ENCODE measurements at regions not wholly inside any gene's neighbourhood (a gene's known extent, or its start where the extent isn't known, plus 50 kb on each side); places are given as distances from the start of the nearest gene placed in this dataset.
"Not testable (repeated sequence)": the region's sequence is repeated elsewhere in the genome, so short reads cannot be mapped to it uniquely, and the experiment has no call there.

DNA sequence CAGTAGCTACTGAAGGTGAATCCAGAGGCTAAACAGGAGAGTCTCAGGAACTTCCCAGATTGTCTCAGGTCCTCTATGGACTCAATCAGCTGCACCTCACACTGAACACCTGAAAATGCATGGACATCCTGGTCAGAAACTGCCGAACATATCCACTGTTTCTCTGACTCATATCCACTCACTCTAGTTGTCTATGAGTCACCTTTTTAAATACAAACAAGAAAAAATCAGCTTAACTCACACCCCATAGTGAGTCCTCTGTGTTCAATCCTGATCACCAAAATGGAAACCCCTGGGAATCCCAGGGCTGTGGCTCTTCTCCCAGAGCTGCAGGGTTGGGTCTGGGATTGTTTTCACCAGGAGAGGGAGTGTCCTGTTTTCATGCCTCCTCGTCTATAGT lies 556.7 kb downstream of the TMEM121 start:
- no peaks in the 10 kb centered on the region for H3K27me3 ChIP-seq (ENCODE audit: control insufficient read depth, insufficient read depth, low read length)

GRCh38 chr14:106087837-106088236 lies 561.5 kb downstream of the TMEM121 start:
- Histone ChIP-seq H2AFZ (ENCODE audit: low read length) (no peak overlapping the region), H3K27ac (ENCODE audit: insufficient read depth, low read length) (no peak overlapping the region)

More for the DNA sequence above, 556.7 kb downstream of the TMEM121 start:
- no peak overlapping the region for H3K4me3 ChIP-seq (replicated peaks in 1 of 4; ENCODE audit: control extremely low read depth in 1 of 4, insufficient read depth in 1 of 4, low read depth in 3 of 4, low read length in 4 of 4)
- H3K4me1 ChIP-seq (ENCODE audit: control insufficient read depth, extremely low read depth, insufficient read depth, low read length), result no peaks in the 10 kb centered on the region
- no peaks in the 10 kb centered on the region for H3K9me3 ChIP-seq (ENCODE audit: control insufficient read depth, insufficient read depth, low read depth, low read length)
- no peaks in the 10 kb centered on the region for H3K79me2 ChIP-seq (ENCODE audit: control insufficient read depth, insufficient read depth, low read length)
- no peaks in the 10 kb centered on the region for H3K36me3 ChIP-seq (ENCODE audit: control insufficient read depth, insufficient read depth, low read length)
- H3K4me2 ChIP-seq (ENCODE audit: extremely low read depth, insufficient read depth, low read length), result no peak overlapping the region
- DNase-seq (ENCODE audit: low read depth in 2 of 2), result no peak
- no peak overlapping the region for H3K27ac ChIP-seq (ENCODE audit: insufficient read depth, low read length)
- no peak for TF ChIP-seq CTCF (conservative IDR thresholded peaks at IDR 0.05 in 1 of 2, IDR thresholded peaks at IDR 0.05 in 1 of 2; ENCODE audit: low read depth in 1 of 2, low read length in 2 of 2)
- TF ChIP-seq EZH2 (IDR thresholded peaks at IDR 0.05; ENCODE audit: low read length, missing control alignments), result no peak
- H4K20me1 ChIP-seq (ENCODE audit: control insufficient read depth, extremely low read depth, insufficient read depth, low read length), result no peaks in the 10 kb centered on the region
- no peak overlapping the region for H2AFZ ChIP-seq (ENCODE audit: low read length)
- H3K9ac ChIP-seq (ENCODE audit: insufficient read depth, low read length), result no peak overlapping the region

DNA sequence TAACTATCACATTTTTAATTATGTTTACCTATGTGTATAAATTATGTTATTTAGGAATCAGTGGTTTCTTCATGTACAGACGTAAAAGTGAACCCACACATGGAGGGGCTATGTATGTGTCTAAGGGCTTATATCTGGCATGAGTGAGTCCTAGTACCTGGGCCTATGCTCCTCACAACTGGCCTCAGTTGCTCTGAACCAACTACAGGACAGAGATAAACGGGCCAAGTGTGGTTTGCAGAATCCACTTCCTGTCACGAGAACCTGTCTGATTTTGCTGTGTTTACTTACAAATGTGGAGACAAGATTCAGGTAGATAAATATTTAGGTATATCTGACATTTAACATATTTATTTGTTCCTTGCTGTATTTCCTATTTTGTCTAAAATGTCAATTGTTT lies 562.5 kb downstream of the TMEM121 start:
- not testable (repeated sequence) for H3K4me1 ChIP-seq (ENCODE audit: control insufficient read depth, extremely low read depth, insufficient read depth, low read length); H4K20me1 ChIP-seq (ENCODE audit: control insufficient read depth, extremely low read depth, insufficient read depth, low read length); DNase-seq (ENCODE audit: low read depth in 2 of 2); H3K4me2 ChIP-seq (ENCODE audit: extremely low read depth, insufficient read depth, low read length); H3K36me3 ChIP-seq (ENCODE audit: control insufficient read depth, insufficient read depth, low read length); H3K27ac ChIP-seq (ENCODE audit: insufficient read depth, low read length); H3K4me3 ChIP-seq (replicated peaks in 1 of 4; ENCODE audit: control extremely low read depth in 1 of 4, insufficient read depth in 1 of 4, low read depth in 3 of 4, low read length in 4 of 4); H2AFZ ChIP-seq (ENCODE audit: low read length); H3K79me2 ChIP-seq (ENCODE audit: control insufficient read depth, insufficient read depth, low read length); H3K27me3 ChIP-seq (ENCODE audit: control insufficient read depth, insufficient read depth, low read length); H3K9ac ChIP-seq (ENCODE audit: insufficient read depth, low read length); H3K9me3 ChIP-seq (ENCODE audit: control insufficient read depth, insufficient read depth, low read depth, low read length)

More at GRCh38 chr14:106087837-106088236, 561.5 kb downstream of the TMEM121 start:
- no peaks in the 10 kb centered on the region for H3K4me1 ChIP-seq (ENCODE audit: control insufficient read depth, extremely low read depth, insufficient read depth, low read length)
- H3K79me2 ChIP-seq (ENCODE audit: control insufficient read depth, insufficient read depth, low read length), result no peaks in the 10 kb centered on the region
- no peak for TF ChIP-seq CTCF (conservative IDR thresholded peaks at IDR 0.05 in 1 of 2, IDR thresholded peaks at IDR 0.05 in 1 of 2; ENCODE audit: low read depth in 1 of 2, low read length in 2 of 2)
- TF ChIP-seq EZH2 (IDR thresholded peaks at IDR 0.05; ENCODE audit: low read length, missing control alignments), result no peak
- no peak overlapping the region for H3K4me2 ChIP-seq (ENCODE audit: extremely low read depth, insufficient read depth, low read length)
- H3K27me3 ChIP-seq (ENCODE audit: control insufficient read depth, insufficient read depth, low read length), result no peaks in the 10 kb centered on the region
- H3K36me3 ChIP-seq (ENCODE audit: control insufficient read depth, insufficient read depth, low read length), result no peaks in the 10 kb centered on the region
- no peaks in the 10 kb centered on the region for H3K9me3 ChIP-seq (ENCODE audit: control insufficient read depth, insufficient read depth, low read depth, low read length)
- no peaks in the 10 kb centered on the region for H4K20me1 ChIP-seq (ENCODE audit: control insufficient read depth, extremely low read depth, insufficient read depth, low read length)
- no peak overlapping the region for H3K9ac ChIP-seq (ENCODE audit: insufficient read depth, low read length)
- H3K4me3 ChIP-seq (replicated peaks in 1 of 4; ENCODE audit: control extremely low read depth in 1 of 4, insufficient read depth in 1 of 4, low read depth in 3 of 4, low read length in 4 of 4), result no peak overlapping the region
- DNase-seq (ENCODE audit: low read depth in 2 of 2), result no peak
